GM19324 (cell line): ENCODE measurements at regions not wholly inside any gene's neighbourhood (a gene's known extent, or its start where the extent isn't known, plus 50 kb on each side); places are given as distances from the start of the nearest gene placed in this dataset.
"Not testable (repeated sequence)": the region's sequence is repeated elsewhere in the genome, so short reads cannot be mapped to it uniquely, and the experiment has no call there.

Experiments
- ATAC-seq: cut with Tn5 transposase; IDR thresholded peaks from one replicate; pipeline ENCODE4 v1.9.1; 2021; ENCODE audit warnings: mild to moderate bottlenecking, moderate library complexity; ENCODE audit not compliant: unreplicated experiment, low FRiP score

DNA sequence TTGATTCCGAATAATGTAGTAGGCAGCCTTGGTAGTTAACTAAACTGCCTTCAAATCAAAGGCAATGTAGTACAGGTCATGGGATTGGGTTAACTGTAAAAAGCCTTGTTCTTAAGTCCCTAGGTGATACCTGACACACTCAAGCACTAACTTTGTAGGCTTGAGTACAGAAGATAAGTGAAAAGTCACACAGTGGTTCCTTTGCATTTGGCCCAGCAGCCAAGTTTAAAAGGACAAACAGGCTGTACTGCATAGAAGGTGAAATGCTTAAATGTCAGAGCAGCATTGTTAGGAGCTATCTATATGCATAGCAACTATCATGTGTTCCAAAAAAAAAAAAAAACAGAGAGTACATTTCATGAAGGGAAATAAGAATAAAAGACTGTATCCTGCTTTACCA, 178.4 kb downstream of the ATOH1 start:
- ATAC-seq = no peak

DNA sequence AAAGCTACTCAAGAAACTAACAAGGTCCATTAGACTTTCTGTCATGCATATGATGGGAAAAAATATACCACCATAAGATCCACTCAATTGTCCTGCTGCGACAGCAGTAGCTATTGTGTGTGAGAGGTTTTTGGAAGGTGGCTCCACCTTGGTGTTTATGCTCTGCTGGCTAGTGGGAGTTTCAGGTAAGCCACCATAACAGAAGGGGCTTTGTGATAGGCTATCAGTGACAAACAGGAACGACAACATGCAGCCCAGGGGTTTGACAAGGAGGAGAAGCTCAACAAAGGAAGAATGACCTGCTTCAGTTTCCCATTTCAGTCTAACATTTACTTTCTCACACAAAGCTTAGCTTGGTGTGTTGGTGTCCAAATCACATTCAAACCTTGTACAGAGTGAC, 182.6 kb downstream of the ATOH1 start:
- no peak for ATAC-seq

DNA sequence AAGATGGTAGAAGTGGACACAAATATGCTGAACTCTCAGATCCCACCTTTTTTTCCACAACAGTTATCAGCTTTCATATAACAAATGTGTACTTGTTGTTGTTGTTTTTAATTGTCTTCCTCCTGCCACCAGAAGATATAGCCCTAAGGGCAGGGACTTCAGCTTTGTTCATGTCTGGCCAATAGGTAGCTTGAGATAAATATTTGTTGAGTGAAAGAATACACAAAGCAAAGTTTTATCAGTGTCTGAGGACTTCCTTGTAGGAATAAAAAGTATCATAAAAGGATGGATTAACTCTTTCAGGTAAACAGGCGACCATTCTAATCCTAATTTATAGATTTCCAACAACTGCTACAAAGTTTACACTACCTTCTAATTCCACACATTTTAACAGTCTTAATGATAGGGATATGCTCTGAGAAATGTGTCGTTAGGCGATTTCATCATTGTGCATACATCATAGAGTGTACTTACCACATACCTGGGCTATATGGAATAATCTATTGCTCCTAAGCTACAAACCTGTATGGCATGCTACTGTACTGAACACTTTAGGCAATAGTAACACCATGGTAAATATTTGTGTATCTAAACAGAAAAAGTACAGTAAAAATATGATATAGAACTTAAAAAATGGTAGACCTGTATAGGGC, 186.1 kb downstream of the ATOH1 start:
- no peak for ATAC-seq

DNA sequence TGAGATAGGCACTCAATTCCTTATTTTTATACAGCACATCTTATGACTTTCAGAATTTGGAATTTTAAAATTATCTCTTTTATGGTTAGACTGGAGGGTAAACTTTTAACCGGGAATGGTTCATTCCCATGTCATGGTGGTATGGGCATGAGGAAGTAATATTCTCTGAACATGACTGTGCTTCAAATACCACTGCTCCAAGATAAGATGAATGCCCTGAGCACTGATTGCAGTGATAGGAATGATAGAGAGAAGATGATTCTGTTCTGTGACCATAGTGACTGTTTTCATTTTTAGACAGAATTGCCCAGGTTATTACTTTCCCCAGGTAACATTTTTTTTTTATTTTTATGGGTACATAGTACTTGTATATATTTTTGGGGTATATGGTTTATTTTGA, 187.4 kb downstream of the ATOH1 start:
- no peak for ATAC-seq

DNA sequence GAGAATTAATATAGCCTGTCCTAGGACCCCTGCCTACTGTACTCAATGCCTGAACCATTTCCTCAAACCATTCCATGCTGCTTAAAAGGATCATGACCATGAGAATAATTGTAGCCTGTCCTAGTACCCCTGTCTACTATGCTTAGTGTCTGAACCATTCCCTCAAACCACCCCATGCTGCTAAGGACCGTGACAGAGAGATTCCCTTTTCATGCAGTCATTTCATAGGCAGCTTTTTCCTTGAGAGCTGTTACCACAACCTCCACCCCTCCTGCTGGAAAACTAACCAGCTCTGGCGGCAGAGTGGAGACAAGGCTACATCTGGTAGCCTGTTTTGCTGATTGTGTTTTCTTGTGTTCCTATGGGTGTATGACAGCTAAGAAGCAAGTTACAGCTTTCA, 174.9 kb upstream of the SMARCAD1 start:
- no peak for ATAC-seq

DNA sequence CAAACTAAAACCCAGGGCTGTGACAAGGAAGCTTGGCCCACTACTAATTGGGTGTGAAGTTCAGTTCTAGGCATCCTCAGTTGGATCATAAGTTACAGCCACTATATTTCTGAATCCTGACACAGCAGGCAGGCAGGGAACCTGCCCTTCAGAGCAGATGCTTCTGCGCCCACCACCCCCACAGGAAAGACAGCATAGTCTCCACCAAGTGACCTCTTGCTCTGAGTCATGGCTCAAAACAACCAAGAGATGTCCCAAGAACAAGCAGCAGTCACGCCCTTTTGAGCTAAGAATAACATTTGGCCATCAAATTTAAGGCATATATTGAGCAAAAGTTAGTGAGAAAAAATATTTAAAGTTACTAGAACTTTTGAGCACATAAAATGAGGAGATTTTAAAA, 170.7 kb upstream of the SMARCAD1 start:
- no peak for ATAC-seq

- ATAC-seq = no peak
These were observed 169.5 kb upstream of the SMARCAD1 start for GRCh38 chr4:94038195-94038594.

GRCh38 chr4:94039226-94039625, 168.4 kb upstream of the SMARCAD1 start:
- no peak for ATAC-seq

DNA sequence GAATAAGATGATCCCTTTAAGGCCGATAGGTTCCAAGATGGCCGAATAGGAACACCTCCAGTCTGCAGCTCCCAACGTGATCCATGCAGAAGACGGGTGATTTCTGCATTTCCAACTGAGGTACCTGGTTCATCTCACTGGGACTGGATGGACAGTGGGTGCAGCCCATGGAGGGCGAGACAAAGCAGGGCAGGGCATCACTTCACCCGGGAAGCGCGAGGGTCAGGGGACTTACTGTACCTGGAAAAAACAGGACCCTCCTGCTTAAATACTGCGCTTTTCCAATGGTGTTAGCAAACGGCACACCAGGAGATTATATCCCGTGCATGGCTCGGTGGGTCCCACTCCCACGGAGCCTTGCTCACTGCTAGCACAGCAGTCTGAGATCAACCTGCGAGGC, 163.2 kb upstream of the SMARCAD1 start:
- not testable (repeated sequence) for ATAC-seq

GRCh38 chr4:94063084-94063483, 144.6 kb upstream of the SMARCAD1 start:
- ATAC-seq = no peak

DNA sequence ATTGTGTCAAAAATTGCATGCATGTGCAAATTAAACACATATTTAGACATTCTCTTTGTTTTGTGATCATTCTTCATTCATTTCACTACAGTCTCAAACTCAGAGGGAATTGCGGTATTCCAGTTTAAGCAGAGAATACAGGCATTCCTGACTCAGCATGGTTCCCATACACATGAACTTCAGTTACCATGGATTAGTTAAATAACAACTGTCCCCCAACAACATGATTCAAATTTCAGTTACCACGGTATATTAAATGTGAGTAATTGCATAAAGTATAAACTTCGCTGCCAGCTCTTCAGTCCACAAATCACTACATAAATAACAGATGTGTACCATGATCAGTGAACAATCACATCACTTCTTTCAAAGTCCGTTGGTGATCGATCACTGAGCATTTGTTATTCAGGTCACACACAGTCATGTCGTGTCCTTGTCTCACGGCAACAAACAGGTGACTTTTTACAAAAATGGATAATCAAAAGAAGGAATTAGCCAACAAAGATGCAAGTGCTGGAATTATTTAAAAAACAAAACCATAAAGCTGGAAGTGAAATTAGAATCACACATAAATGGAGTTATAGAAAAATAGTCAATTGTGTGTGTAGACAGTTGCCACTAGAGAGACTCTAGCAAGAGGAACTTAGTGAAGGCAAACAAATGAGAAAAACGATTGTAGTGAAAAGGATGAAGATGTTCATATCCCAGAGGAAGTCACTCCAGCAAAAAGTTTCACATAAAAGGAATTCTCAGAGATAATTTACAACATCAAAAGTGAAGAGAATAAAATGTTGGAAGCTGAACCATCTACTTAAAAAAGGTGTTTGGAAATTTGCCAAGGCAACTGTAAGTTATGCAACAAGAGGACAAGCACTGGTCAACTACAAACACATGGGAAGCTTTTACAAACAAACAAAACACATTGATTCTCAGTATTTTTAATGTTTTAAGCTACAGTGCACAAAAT, 138.6 kb upstream of the SMARCAD1 start:
- ATAC-seq = no peak

DNA sequence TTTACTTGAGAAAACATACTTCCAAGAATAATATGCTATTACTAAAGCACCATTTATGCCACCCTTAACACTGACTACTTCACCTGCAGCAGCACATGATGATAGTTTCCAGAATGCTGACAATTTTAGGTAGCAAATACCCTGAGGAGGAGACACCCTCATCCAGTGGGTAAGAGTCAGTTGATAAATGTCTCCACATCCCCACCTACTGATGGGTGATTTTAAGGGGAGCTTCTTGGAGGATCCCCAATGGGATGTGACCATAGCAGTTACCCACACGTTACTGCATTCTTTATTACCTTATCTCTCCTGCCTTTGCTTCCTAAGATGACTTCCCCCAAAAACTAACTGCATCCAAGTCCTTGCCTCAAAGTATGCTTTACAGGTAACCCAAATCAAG, 131.2 kb upstream of the SMARCAD1 start:
- no peak for ATAC-seq

- ATAC-seq = no peak
These were observed 123.5 kb upstream of the SMARCAD1 start for GRCh38 chr4:94084155-94084554.

DNA sequence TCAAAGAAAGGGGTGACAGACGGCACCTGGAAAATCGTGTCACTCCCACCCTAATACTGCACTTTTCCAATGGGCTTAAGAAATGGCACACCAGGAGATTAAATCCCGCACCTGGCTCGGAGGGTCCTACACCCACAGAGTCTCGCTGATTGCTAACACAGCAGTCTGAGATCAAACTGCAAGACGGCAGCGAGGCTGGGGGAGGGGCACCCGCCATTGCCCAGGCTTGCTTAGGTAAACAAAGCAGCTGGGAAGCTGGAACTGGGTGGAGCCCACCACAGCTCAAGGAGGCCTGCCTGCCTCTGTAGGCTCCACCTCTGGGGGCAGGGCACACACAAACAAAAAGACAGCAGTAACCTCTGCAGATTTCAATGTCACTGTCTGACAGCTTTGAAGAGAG, 108.5 kb upstream of the SMARCAD1 start:
- ATAC-seq = not testable (repeated sequence)

DNA sequence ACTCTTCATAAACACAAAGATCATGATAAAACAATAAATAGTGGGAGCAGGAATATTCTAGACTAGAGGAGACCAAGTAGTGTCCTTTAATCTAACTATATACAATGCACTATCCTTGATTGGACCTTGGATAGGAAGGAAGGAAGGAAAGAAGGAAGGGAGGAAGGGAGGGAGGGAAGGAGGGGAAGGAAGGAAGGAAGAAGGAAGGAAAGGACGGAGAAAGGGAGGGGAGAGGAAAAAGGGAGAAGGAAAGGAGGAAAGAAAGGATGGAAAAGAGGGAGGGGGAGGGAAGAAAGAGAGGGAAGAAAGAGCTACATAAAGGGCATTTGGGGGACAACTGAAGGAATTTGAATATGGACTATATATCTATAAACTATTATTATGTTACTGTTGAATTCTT, 95.0 kb upstream of the SMARCAD1 start:
- ATAC-seq = no peak

DNA sequence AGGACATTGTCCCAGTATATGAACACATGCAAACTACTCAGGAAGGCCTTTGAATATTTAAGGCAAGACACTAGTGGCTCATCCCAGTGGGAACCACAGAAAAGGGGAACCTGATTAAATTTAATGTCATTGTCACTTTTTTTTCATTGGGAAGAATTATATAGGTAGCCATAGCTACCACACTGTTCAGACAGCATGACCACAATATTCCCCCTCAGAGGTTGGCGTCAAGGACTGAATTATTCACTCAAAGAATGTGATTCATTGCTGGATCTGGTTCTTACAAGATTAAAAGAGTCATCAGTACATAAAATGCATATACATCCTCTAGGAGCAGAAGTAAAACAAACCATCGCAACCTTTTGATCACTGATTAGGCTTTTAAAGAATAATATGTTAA, 92.0 kb upstream of the SMARCAD1 start:
- no peak for ATAC-seq

- ATAC-seq = no peak
These were observed 90.8 kb upstream of the SMARCAD1 start for GRCh38 chr4:94116842-94117241.

- no peak for ATAC-seq
These were observed 81.0 kb upstream of the SMARCAD1 start for GRCh38 chr4:94126669-94127068.

DNA sequence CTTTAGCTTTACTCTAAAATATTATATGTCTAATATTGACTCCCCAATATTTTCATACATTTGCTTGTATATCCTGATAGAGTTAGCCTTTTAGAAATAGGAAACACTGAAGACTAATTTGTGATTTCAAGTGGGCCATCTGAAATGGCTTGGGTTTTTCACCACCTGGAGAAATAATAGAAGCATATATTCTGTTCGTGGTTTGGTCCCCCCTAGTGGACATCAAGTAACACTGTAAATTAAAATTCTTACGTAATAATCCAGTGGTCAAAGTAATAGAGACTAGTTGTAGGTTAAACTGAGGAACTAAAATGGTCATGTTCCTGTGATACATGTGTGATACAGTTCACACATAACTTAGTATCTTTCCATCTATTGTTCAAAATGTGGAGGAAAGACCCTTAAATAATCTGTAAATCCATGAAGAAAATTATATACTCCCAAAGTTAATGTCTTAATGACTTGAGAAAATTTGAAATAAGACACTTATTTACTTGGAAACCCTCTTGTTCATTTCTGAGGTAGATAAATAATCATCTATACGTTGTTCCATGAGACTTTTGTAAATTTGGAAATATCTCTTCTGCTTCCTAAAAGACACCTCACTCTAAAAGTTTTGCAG, 79.8 kb upstream of the SMARCAD1 start:
- no peak for ATAC-seq

DNA sequence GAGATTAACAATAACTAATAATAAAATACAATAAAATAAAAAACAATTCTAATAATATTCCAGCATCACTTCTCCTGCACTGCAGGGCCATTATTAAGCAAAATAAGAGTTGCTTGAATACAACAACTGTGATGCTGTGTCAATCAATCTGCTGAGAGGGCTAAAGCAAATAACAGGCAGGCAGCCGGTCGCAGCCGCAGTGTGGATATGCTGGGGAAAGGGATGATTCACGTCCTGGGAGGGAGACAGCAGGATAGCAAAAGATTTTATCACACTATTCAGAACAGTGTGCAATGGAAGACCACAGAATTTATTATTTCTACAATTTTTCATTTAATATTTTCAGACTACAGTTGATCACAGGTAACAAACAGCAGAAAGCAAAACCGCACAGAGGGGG, 76.5 kb upstream of the SMARCAD1 start:
- no peak for ATAC-seq

DNA sequence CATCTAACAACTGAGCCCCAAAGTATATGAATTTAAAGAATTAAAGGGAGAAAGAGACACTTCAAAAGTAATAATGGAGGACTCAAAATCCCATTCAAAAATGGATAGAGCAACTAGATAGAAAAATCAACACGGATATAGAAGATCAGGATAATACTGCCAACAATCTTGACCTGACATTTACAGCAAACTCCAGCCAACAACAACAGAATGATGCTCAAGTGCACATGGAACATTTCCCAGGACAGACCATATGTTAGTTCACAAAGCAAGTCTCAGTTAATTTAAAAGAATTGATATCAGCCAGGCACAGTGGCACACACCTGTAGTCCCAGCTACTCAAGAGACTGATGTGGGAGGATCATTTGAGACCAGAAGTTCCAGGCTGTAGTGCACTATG, 72.0 kb upstream of the SMARCAD1 start:
- ATAC-seq = no peak
